ENCODE measurements at regions not wholly inside any gene's neighbourhood (a gene's known extent, or its start where the extent isn't known, plus 50 kb on each side); places are given as distances from the start of the nearest gene placed in this dataset.
A peak's percentile ranks its signal among the peaks of the same experiment; 100 is the strongest.

DNA sequence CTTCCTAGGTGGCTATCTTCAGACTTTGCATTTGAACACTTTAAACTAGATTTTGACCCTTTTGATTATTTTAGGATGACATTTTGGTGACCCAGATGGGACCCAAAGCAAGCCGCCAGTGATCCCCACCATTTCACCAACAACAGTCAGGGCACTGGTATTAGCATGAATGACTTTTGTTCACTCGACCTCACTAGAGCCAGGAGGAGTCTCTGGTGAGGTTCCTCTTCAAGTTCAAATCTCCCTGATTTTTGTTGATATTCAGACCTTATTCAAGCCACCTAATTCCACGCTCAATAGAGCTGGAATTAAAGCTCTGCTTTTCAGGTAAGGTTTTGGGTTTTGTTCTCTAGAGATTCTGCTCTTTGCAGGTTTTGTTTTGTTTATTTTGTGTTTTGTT, 202.3 kb downstream of the MREG start:
- ChIA-PET CTCF (interaction anchor here (1.4 kb wide), 1 partner anchor 11 kb away, joined by 4 read pairs; no protein-coding TSS in a partner anchor), POLR2A (no interaction called here)
- no peaks in the 10 kb centered on the region for H3K27me3 ChIP-seq (ENCODE audit: control insufficient read depth, insufficient read depth, low read length)
- no peaks in the 10 kb centered on the region for H3K36me3 ChIP-seq (ENCODE audit: control insufficient read depth, insufficient read depth, low read length)
- DNase-seq (ENCODE audit: low read depth) = no peak
- TF ChIP-seq CTCF (IDR thresholded peaks at IDR 0.05; ENCODE audit: insufficient read depth, low read depth, low read length) = no peak
- no peak overlapping the region for H3K4me3 ChIP-seq (ENCODE audit: low read depth, low read length)

GRCh38 chr2:215808996-215809395, 204.4 kb downstream of the MREG start:
- Histone ChIP-seq H3K36me3 (ENCODE audit: control insufficient read depth, insufficient read depth, low read length) (no peaks in the 10 kb centered on the region), H3K27me3 (ENCODE audit: control insufficient read depth, insufficient read depth, low read length) (no peaks in the 10 kb centered on the region), H3K4me3 (ENCODE audit: low read depth, low read length) (no peak overlapping the region)
- CTCF ChIA-PET = interaction anchor here (1.6 kb wide), 1 partner anchor 10 kb away, joined by 4 read pairs; no protein-coding TSS in a partner anchor
- peak; percentile 40 for TF ChIP-seq CTCF (IDR thresholded peaks at IDR 0.05; ENCODE audit: insufficient read depth, low read depth, low read length)
- no peak for DNase-seq (ENCODE audit: low read depth)
- POLR2A ChIA-PET = no interaction called here

- no peak overlapping the region for H3K4me3 ChIP-seq (ENCODE audit: low read depth, low read length)
- POLR2A ChIA-PET = no interaction called here
- H3K27me3 ChIP-seq (ENCODE audit: control insufficient read depth, insufficient read depth, low read length) = no peaks in the 10 kb centered on the region
- DNase-seq (ENCODE audit: low read depth) = no peak
- CTCF ChIA-PET = interaction anchor here (1.6 kb wide), 1 partner anchor 11 kb away, joined by 4 read pairs; no protein-coding TSS in a partner anchor
- no peak for TF ChIP-seq CTCF (IDR thresholded peaks at IDR 0.05; ENCODE audit: insufficient read depth, low read depth, low read length)
- no peaks in the 10 kb centered on the region for H3K36me3 ChIP-seq (ENCODE audit: control insufficient read depth, insufficient read depth, low read length)
Observed at GRCh38 chr2:215808194-215808593, 205.2 kb downstream of the MREG start.

GRCh38 chr2:215805493-215805892, 207.9 kb downstream of the MREG start:
- no peak for DNase-seq (ENCODE audit: low read depth)
- TF ChIP-seq CTCF (IDR thresholded peaks at IDR 0.05; ENCODE audit: insufficient read depth, low read depth, low read length) = no peak
- H3K27me3 ChIP-seq (ENCODE audit: control insufficient read depth, insufficient read depth, low read length) = no peaks in the 10 kb centered on the region
- ChIA-PET POLR2A (no interaction called here), CTCF (no interaction called here)
- H3K36me3 ChIP-seq (ENCODE audit: control insufficient read depth, insufficient read depth, low read length) = no peaks in the 10 kb centered on the region
- no peak overlapping the region for H3K4me3 ChIP-seq (ENCODE audit: low read depth, low read length)

GRCh38 chr2:215803150-215803549, 210.2 kb downstream of the MREG start:
- DNase-seq (ENCODE audit: low read depth) = no peak
- Histone ChIP-seq H3K36me3 (ENCODE audit: control insufficient read depth, insufficient read depth, low read length) (no peaks in the 10 kb centered on the region), H3K4me3 (ENCODE audit: low read depth, low read length) (no peak overlapping the region), H3K27me3 (ENCODE audit: control insufficient read depth, insufficient read depth, low read length) (no peaks in the 10 kb centered on the region)
- CTCF ChIA-PET = no interaction called here
- TF ChIP-seq CTCF (IDR thresholded peaks at IDR 0.05; ENCODE audit: insufficient read depth, low read depth, low read length) = no peak
- POLR2A ChIA-PET = no interaction called here

Measured in BJ (cell line).